HG02571 (cell line): ENCODE measurements at regions not wholly inside any gene's neighbourhood (a gene's known extent, or its start where the extent isn't known, plus 50 kb on each side); places are given as distances from the start of the nearest gene placed in this dataset.

Experiments used
- ATAC-seq: cut with Tn5 transposase; IDR thresholded peaks from one replicate; pipeline ENCODE4 v1.9.1; 2021; ENCODE audit warnings: mild to moderate bottlenecking, moderate library complexity; ENCODE audit not compliant: unreplicated experiment

- no peak for ATAC-seq
These were observed 349.1 kb downstream of the LIG4 start for GRCh38 chr13:107866032-107866940.

DNA sequence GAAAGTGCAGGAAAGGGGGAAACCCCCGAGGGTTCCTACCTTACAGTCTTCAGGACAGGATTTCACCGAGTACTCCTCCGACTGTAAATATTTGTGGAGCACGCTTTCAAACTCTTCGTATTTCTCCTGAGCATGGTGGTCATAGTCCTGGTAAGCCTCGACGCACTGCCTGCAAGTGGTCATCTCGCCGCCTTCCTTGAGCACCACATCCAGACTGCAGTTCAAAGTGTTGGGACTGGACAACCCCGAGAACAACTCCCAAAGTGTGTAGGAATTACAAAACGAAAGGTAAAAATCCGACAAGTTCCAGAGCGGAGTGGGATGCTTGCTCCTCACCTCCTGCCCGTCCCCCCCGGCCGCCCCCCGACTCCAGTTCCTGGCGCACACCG lies 349.7 kb downstream of the LIG4 start:
- no peak for ATAC-seq

- no peak for ATAC-seq
These were observed 350.1 kb downstream of the LIG4 start for GRCh38 chr13:107865318-107865575.

DNA sequence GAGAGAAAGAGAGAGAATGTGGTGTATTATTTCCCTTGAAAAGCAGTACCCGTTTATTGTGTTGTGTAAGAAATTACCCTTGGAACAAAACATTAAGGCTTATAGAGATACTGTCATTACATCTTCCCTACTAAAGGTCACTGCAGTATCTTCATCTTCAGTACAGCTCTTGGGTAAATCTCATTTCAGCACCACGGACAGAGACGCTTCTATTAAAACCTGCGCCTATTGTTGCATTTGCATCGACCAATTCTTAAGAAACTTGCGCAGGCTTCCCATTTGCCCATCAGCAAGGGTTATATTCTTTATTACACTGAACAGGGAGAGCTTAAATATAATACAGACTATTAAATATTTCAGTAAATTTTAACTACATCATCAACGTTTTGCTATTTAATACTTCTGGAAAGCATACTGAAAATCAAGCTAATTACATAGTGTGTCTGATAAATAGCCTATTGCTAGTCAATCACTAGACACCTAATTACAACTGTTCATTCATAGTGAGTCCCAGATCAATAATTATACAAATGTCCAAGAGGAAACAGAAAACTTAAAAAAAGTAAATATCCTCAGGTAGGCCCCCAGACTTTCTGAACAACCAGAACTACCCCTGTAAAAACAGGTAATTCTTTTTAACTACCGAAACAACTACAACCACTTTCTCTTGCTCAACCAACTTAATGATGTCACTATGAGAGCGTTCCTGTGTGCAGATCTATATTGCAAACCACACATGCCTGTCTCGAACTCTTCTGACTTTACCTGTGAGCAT lies 350.6 kb downstream of the LIG4 start:
- ATAC-seq = no peak

- no peak for ATAC-seq
These were observed 355.1 kb downstream of the LIG4 start for GRCh38 chr13:107860284-107860683.

GRCh38 chr13:107854880-107855279 lies 360.5 kb downstream of the LIG4 start:
- no peak for ATAC-seq

DNA sequence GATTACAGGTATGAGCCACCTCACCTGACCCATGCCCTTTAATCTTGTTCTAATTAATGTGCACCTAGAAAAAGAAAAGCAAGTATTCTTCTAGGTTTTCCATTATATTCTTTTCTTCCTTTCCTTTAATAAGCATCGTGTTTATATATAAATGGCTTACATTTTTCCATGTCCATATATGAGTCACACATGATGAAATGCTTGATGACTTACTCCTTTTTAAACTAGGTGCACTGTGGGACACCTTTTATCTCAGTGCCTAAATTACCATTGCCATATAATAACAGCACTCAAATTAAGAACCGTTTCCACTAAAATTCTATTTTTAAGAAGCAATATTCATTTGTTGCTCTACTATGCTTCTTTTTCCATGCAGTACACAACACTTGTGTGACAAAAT lies 363.3 kb downstream of the LIG4 start:
- no peak for ATAC-seq

DNA sequence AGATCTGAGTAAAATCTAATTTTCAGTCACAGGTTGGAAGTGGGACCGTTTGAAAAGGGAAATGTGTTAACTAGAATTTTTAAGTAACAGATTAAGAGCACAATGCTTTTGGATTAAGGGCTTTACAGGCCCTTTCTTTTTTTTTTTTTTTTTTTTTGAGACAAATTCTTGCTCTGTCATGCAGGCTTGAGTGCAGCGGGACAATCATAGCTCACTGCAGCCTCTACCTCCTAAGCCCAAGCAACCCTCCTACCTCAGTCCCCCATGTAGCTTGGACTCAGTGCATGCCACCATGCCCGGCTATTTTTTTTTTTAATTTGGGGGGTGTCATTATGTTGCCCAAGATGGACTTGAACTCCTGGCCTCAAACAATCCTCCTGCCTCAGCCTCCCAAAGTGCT lies 363.7 kb downstream of the LIG4 start:
- no peak for ATAC-seq

GRCh38 chr13:107847406-107847805 lies 367.9 kb downstream of the LIG4 start:
- no peak for ATAC-seq

DNA sequence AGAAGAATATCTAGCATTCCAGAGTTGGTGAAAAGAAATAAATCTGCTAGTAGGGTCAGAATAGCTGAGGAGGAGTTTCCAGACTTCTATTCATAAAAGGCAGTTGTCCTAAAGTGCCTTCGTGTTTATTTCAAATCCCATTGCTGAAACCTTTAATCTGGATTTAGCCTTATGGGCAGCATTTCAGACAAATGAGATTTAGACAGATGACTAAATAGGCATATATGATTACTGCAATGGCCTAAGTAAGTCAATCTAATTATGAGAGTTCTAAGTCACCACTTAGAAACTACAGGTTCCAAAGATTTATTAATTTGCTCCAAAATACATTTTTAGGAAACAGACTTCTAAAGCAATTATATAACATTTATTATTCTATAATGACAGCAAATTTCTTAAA lies 368.7 kb downstream of the LIG4 start:
- no peak for ATAC-seq

DNA sequence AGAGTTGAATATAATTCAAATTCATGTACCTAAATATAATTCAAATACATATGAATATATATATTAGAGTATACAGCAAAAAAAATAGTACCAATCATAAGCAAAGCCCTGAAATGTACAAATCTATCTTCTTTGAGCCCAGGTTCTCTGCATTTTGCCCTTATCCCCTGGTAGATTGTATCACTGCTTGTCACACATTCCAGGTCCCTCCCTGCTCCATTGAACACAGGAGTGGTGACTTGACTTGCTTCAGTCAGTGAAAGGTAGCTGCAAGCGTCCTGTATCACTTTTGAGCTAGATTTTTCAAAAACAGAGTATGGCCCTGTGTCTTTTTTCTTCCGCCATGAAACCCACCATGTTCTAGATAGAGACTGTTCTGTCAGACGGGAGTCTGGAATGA lies 369.4 kb downstream of the LIG4 start:
- no peak for ATAC-seq

- ATAC-seq = no peak
These were observed 371.7 kb downstream of the LIG4 start for GRCh38 chr13:107843681-107844080.

DNA sequence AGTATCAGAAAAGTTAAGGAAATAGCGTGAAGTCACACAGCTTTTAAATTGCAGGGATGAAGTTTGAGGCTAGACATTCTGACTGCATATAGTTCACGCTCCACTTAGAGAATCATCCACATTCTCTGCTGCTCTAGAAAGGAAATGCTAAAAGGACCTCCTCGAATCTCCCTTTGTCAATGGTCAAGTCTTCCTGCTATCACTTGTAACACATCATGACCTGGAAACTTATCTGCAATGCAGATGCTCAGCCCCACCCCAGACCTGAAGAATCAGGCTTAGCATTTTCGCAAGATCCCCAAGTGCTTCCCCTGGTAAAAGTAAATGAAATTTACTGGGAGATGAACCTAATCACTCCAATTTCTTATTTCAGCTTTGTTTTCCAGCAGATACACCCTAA lies 372.1 kb downstream of the LIG4 start:
- no peak for ATAC-seq

DNA sequence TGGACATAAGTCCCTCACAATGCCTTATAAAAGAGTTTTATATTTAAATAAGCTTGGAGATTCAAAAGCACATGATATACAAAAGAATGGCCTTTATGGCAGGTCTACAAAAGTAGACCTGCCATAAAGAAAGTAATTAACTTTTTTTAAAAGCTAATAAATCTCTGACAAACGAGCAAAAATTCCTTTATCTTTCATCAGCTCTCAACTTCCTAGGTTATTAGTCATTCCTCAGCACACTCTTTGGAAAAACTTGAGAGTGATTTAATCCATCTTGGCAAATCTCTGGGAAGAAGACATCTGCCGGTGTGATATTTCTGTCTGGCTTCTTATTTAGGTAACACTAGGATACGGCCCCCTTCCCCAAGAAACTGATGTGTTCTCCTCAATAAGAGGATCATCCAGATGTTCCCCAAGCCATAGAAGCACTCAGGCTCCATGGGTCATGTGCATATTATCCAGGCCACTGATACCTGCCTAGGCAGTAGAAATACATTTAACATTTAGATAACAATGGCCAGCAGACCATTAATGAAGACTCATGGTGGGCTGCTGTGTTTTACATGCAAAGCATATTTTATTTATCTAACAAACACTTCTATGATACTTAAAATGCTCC lies 372.7 kb downstream of the LIG4 start:
- no peak for ATAC-seq

DNA sequence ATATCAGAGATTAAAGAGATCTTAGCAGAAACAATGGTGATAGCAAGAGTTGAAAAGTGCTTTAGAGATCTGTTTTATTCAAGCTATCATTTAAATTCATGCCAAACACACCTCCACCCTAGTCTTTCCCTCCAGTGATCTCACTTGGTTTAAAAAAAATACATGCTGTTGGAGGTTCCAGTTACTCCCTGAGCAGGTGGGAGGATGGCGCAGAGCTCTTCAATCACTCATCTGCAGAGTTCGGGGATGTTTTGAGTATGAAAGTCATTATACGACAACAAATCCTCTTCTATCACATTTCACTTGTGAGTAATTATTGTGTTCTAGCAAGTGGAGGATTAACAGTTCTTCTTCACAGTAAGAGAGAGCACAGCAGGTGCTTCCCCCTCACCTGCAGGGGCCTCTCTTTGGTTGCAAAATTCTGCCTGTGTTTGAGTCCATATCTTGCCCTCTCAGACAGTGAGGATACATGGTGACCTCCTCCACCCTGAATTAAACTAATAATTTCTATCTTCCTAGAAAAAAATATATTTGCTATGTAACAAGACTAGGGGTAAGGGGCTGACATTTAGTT lies 376.7 kb downstream of the LIG4 start:
- no peak for ATAC-seq

DNA sequence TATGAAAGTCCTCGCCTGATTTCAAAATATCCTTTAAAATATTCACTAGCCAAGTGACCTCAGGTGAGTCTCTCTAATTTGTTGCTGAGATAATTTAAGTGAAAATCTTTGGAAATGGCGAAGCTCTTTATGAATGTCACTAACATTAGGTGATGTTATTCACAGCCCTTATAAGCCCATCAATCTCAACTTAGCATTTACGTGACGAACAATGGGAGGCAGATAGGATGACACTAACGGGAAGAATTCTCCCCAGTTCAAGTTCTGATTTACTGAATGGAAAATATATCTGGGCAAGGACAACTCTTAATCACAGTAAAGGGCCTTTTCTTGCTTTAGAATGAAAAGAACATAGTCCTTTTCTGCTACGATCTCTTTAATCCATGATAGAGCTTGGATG lies 378.7 kb downstream of the LIG4 start:
- no peak for ATAC-seq

GRCh38 chr13:107835339-107836018 lies 379.9 kb downstream of the LIG4 start:
- ATAC-seq = no peak

DNA sequence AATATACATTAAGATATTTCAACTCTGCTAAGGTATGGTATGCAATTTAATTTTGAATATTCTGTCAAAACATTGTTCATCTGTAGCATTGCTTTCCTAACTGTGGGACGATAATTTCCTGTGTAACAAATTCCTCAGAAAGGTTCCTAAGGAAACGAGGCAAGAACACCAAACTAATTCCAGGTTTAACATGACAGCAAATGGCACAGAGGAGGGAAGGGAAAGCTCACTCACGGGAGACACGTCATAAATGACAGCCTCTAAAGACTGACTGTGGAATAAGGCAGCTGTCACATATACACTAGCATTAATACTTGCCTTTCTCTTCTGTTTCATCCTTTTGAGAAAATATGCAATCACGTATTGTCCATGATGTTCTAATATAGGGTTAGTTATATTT lies 380.6 kb downstream of the LIG4 start:
- no peak for ATAC-seq

- ATAC-seq = no peak
These were observed 381.1 kb downstream of the LIG4 start for GRCh38 chr13:107834281-107834680.

DNA sequence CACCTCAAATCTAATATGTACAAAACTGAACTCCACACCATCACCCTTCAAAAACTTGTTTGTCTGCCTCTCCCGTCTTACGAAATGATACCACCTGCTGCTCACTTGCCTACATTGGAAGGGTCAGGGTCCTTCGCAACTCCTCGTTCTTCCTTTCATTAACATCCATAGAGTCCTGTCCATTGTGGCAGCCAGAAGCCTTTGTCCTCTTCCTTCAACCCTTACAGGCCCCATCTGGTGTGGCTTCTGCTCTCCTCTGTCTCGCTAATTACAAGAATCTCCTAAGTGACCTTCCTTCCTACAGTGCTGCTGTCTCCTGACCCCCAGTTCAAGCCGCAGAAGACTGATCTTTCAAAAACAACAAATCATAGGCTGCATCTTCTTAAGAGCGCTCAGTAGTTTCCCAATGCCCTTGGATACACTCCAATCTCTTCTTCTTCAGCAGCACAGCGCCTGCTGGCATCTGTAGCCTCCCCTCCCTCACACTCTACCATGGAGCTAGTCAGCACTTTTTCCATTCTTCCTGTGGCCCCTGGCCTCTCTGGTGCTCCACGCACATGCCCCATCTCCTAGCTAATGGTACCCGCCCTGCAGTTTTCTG lies 382.7 kb downstream of the LIG4 start:
- no peak for ATAC-seq

- no peak for ATAC-seq
These were observed 384.5 kb downstream of the LIG4 start for GRCh38 chr13:107830804-107831203.
